Hepatocyte (in vitro differentiated cells): ENCODE measurements at regions not wholly inside any gene's neighbourhood (a gene's known extent, or its start where the extent isn't known, plus 50 kb on each side); places are given as distances from the start of the nearest gene placed in this dataset.

ENCODE experiments used
- CTCF ChIP-seq: fragments of 200-600 bp; sonication (generic); IDR thresholded peaks from 2 replicates; pipeline ENCODE4 v1.5.1; 2016; ENCODE audit warnings: antibody characterized with exemption, mild to moderate bottlenecking; ENCODE audit not compliant: poor library complexity
- EZH2 ChIP-seq: fragments of 200-600 bp; sonication (generic); IDR thresholded peaks from 2 replicates; pipeline ENCODE4 v1.6.1; 2016; ENCODE audit warnings: antibody characterized with exemption, mild to moderate bottlenecking, borderline replicate concordance
- EZH2phosphoT487 ChIP-seq: fragments of 200-600 bp; sonication (generic); IDR thresholded peaks from one replicate; pipeline ENCODE4 v1.6.1; 2018; ENCODE audit warnings: antibody characterized with exemption, mild to moderate bottlenecking, low read depth, moderate library complexity; ENCODE audit not compliant: unreplicated experiment, severe bottlenecking

- TF ChIP-seq CTCF (no peak), EZH2phosphoT487 (no peak), EZH2 (no peak)
Measured at GRCh38 chr5:27311544-27311943, 273.2 kb upstream of the CDH9 start.
